GM12878 (cell line): ENCODE measurements at regions not wholly inside any gene's neighbourhood (a gene's known extent, or its start where the extent isn't known, plus 50 kb on each side); places are given as distances from the start of the nearest gene placed in this dataset.

Experiments used
- CREB1 ChIP-seq: IDR thresholded peaks from 2 replicates; pipeline ENCODE4 v1.6.1; 2012; ENCODE audit warnings: low read depth, mild to moderate bottlenecking, inconsistent platforms
- CTCF ChIP-seq, 3 experiments: IDR thresholded peaks in 2 of 3; conservative IDR thresholded peaks in 1 of 3; 2 replicates each; pipeline ENCODE4 v1.5.1; 2011; ENCODE audit warnings: low read depth in 3 of 3, low read length in 3 of 3, mild to moderate bottlenecking in 3 of 3, control low read depth in 2 of 3, moderate library complexity in 2 of 3, inconsistent platforms in 1 of 3, mixed read lengths in 1 of 3; ENCODE audit not compliant: control insufficient read depth in 2 of 3, insufficient read depth in 1 of 3; ENCODE audit errors: extremely low read depth in 1 of 3

DNA sequence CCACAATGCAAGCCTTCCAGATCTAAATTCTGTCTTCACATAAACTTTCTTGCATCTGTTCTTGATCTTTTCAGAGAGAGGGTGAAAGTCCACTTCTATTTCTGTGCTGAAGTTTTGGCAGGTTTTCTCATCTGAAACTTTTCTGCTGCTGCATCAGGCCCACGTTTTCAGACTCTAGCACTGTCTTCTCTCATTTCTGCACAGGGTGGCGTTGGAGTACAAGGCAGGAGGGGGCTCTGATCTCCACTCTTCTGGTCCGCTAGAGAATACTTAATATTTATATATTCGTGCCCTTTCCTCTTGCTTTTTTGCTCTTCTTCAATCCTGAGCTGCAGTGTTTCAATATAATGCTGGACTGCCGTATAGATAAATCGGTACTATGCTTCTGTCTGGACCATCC, 204.0 kb upstream of the PRDM9 start:
- TF ChIP-seq CREB1, result no peak
- TF ChIP-seq CTCF (IDR thresholded peaks at IDR 0.05 in 2 of 3, conservative IDR thresholded peaks at IDR 0.05 in 1 of 3; ENCODE audit: control insufficient read depth in 2 of 3, extremely low read depth in 1 of 3, insufficient read depth in 1 of 3, low read depth in 3 of 3, low read length in 3 of 3), result no peak; a peak in 1 of 6 replicates
